Mesothelial cell of epicardium (in vitro differentiated cells): ENCODE measurements at regions not wholly inside any gene's neighbourhood (a gene's known extent, or its start where the extent isn't known, plus 50 kb on each side); places are given as distances from the start of the nearest gene placed in this dataset.

Experiments used
- DNase-seq, 2 experiments: peaks; one replicate each; pipeline ENCODE4 v3.0.0; 2021; ENCODE audit warnings: low spot score in 2 of 2; ENCODE audit not compliant: unreplicated experiment in 2 of 2
- H3K27ac Mint-ChIP-seq: 2 replicates; pipeline ENCODE4 v1.8.0; 2021; ENCODE audit warnings: mixed read lengths
- H3K27me3 Mint-ChIP-seq: 2 replicates; pipeline ENCODE4 v1.8.0; 2021; ENCODE audit warnings: low read depth, mixed read lengths
- H3K36me3 Mint-ChIP-seq: 2 replicates; pipeline ENCODE4 v1.8.0; 2021; ENCODE audit warnings: mixed read lengths
- H3K4me1 Mint-ChIP-seq: 2 replicates; pipeline ENCODE4 v1.8.0; 2021; ENCODE audit warnings: mixed read lengths
- H3K4me3 Mint-ChIP-seq: 2 replicates; pipeline ENCODE4 v1.8.0; 2021; ENCODE audit warnings: mild to moderate bottlenecking, moderate library complexity, mixed read lengths
- H3K9me3 Mint-ChIP-seq: 2 replicates; pipeline ENCODE4 v1.8.0; 2021; ENCODE audit warnings: mixed read lengths
- CTCF ChIP-seq: fragments of 200-600 bp; sonication (generic); IDR thresholded peaks from one replicate; pipeline ENCODE4 v1.5.0; 2021; ENCODE audit warnings: antibody characterized with exemption; ENCODE audit not compliant: unreplicated experiment

DNA sequence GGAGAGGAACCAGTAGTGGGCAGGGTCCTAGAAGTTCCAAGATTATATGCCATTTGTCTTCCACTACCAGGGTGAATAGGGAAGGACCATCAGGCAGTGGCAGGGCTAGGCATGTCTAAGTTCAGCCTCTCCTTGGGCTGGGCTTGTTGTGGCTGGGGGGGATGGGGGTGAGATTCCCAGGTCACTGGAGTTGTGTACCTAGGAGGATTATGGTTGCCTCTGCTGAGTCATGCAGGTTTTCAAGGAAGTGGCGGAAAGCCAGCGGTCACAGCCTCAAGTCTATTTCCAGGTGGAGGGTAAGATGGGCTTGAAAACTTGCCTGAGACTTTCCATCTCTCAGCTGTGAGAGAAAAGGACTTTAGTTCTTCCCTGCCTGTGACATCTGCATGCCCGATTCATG, 1407.1 kb downstream of the SI start:
- Mint-ChIP-seq H3K9me3 (peaks cover 25% of the 10 kb centered on the region), H3K4me3 (no peak overlapping the region), H3K4me1 (peaks cover 7% of the 10 kb centered on the region), H3K36me3 (no peaks in the 10 kb centered on the region), H3K27ac (no peak overlapping the region), H3K27me3 (no peaks in the 10 kb centered on the region)
- no peak for DNase-seq
- no peak for TF ChIP-seq CTCF

GRCh38 chr3:163664466-163664865, 1413.8 kb downstream of the SI start:
- Mint-ChIP-seq H3K27me3 (no peaks in the 10 kb centered on the region), H3K36me3 (no peaks in the 10 kb centered on the region), H3K9me3 (peaks cover 18% of the 10 kb centered on the region), H3K4me3 (no peak overlapping the region), H3K4me1 (no peaks in the 10 kb centered on the region), H3K27ac (no peak overlapping the region)
- TF ChIP-seq CTCF: no peak
- DNase-seq: no peak

- H3K36me3 Mint-ChIP-seq: no peaks in the 10 kb centered on the region
- H3K4me1 Mint-ChIP-seq: no peaks in the 10 kb centered on the region
- peaks cover 2% of the 10 kb centered on the region for H3K27me3 Mint-ChIP-seq
- peaks cover 3% of the 10 kb centered on the region for H3K9me3 Mint-ChIP-seq
- H3K27ac Mint-ChIP-seq: no peak overlapping the region
- no peak overlapping the region for H3K4me3 Mint-ChIP-seq
- TF ChIP-seq CTCF: no peak
- no peak for DNase-seq
These were observed 1421.2 kb downstream of the SI start for GRCh38 chr3:163657088-163657487.

DNA sequence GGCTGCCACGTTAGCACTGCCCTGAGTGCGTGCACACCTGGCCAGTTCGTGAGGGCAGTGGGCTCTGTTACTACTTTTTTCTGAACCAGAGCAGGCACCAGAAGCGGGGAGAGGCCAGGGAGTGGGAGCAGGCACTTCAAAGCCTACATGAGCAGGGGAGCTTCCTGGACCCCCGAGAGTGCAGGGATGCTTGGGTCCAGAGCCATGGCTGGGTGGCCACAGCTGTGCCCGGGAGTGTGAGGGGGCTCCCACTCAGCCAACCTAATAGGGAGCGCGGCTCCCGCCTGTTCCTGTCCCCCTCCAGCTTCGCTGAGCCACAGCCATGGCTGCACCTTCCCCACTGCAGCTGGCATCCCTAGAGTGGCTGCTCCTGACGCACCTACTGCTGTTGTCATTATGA, 1423.3 kb downstream of the SI start:
- peaks cover 2% of the 10 kb centered on the region for H3K27me3 Mint-ChIP-seq
- DNase-seq: no peak
- no peak overlapping the region for H3K4me3 Mint-ChIP-seq
- no peaks in the 10 kb centered on the region for H3K4me1 Mint-ChIP-seq
- no peak overlapping the region for H3K27ac Mint-ChIP-seq
- peaks cover 3% of the 10 kb centered on the region for H3K9me3 Mint-ChIP-seq
- TF ChIP-seq CTCF: no peak
- H3K36me3 Mint-ChIP-seq: no peaks in the 10 kb centered on the region

- TF ChIP-seq CTCF: no peak
- Mint-ChIP-seq H3K36me3 (no peaks in the 10 kb centered on the region), H3K27me3 (no peaks in the 10 kb centered on the region), H3K9me3 (peaks cover 18% of the 10 kb centered on the region), H3K4me3 (no peak overlapping the region), H3K4me1 (no peaks in the 10 kb centered on the region), H3K27ac (no peak overlapping the region)
- no peak for DNase-seq
These were observed 1434.1 kb downstream of the SI start for GRCh38 chr3:163644172-163644571.

DNA sequence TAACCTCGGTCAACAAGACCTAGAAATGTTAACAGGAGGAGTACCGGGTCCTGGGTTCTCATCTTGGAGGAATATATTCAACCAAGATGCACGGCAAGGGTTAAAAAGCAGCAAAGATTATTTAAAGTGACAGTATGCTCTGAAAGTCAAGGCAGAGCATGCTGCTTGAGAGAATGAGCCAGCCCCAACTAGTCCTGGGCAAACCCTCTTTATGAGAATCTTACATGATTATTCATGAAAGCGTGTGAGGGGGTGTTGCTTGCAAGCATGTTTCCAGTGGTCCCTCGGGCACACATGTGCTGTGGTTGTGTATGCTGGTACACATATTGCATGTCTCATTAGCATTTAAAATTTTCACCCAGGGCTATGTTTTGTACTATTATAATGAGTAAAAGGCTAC, 1445.6 kb downstream of the SI start:
- Mint-ChIP-seq H3K27ac (no peak overlapping the region), H3K36me3 (no peaks in the 10 kb centered on the region), H3K4me1 (no peaks in the 10 kb centered on the region)

More for the DNA sequence above, 1445.6 kb downstream of the SI start:
- Mint-ChIP-seq H3K27me3 (no peaks in the 10 kb centered on the region), H3K9me3 (peaks cover 5% of the 10 kb centered on the region), H3K4me3 (no peak overlapping the region)
- TF ChIP-seq CTCF: no peak
- DNase-seq: no peak
